IPS-20b (cell line): ENCODE measurements at regions not wholly inside any gene's neighbourhood (a gene's known extent, or its start where the extent isn't known, plus 50 kb on each side); places are given as distances from the start of the nearest gene placed in this dataset.

Source experiments
- H3K27ac ChIP-seq: one replicate; pipeline ENCODE4 v1.5.1; 2013; ENCODE audit warnings: low read length
- H3K27me3 ChIP-seq: 2 replicates; pipeline ENCODE4 v1.6.1; 2013; ENCODE audit warnings: mild to moderate bottlenecking, low read length, inconsistent platforms; ENCODE audit not compliant: insufficient read depth
- H3K36me3 ChIP-seq: 2 replicates; pipeline ENCODE4 v1.6.1; 2013; ENCODE audit warnings: low read depth, mild to moderate bottlenecking, inconsistent platforms, low read length, moderate library complexity; ENCODE audit not compliant: insufficient read depth
- H3K4me1 ChIP-seq: 2 replicates; pipeline ENCODE4 v1.6.1; 2013; ENCODE audit warnings: mild to moderate bottlenecking, control low read depth, inconsistent platforms, low read length, moderate library complexity; ENCODE audit not compliant: insufficient read depth
- H3K4me3 ChIP-seq: 2 replicates; pipeline ENCODE4 v1.5.1; 2013; ENCODE audit warnings: mild to moderate bottlenecking, low read length, inconsistent platforms
- H3K9ac ChIP-seq: 2 replicates; pipeline ENCODE4 v1.6.1; 2013; ENCODE audit warnings: low read depth, mild to moderate bottlenecking, inconsistent platforms, low read length, moderate library complexity
- H3K9me3 ChIP-seq: 2 replicates; pipeline ENCODE4 v1.6.1; 2013; ENCODE audit warnings: mild to moderate bottlenecking, low read depth, low read length, inconsistent platforms; ENCODE audit not compliant: insufficient read depth

DNA sequence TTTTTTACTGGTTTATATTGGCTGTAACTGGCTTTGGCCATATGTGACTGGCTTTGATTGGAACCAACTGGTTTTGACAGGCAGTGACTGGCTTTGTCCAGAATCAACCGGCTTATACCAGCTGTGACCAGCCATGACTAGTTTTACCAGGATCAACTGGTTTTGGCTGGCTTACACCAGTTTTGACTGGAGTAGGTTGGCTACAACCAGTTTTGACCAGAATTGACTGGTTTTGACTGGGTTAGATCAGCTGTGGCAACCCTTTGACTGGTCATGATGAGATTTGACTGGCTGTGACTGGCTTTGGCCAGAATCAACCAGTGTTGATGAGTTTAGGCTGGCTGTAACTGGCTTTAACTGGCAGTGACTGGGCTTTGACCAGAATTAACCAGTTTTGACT lies 169.2 kb upstream of the AMOT start:
- H3K9ac ChIP-seq, result no peak overlapping the region
- H3K4me3 ChIP-seq, result no peak overlapping the region
- no peaks in the 10 kb centered on the region for H3K36me3 ChIP-seq
- H3K4me1 ChIP-seq, result no peaks in the 10 kb centered on the region
- no peaks in the 10 kb centered on the region for H3K27me3 ChIP-seq
- no peak overlapping the region for H3K27ac ChIP-seq
- H3K9me3 ChIP-seq, result no peaks in the 10 kb centered on the region

DNA sequence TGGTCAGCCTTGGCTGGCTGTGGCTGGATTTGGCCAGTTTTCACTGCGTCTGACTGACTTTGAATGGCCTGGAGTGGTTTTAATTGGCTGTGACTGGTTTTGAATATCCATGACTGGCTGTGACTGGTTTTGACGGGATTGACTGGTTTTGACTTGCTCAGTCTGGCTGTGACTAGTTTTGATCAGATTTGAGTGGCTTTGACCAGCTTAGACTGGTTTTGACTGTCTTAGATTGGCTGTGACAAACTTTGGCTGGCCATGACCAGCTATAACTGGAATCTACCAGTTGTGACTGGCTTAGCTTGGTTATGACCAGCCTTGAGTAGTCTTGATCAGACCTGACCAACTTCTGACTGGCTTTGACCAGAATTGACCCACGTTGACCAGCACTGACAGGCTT lies 168.4 kb upstream of the AMOT start:
- Histone ChIP-seq H3K4me1 (no peaks in the 10 kb centered on the region), H3K36me3 (no peaks in the 10 kb centered on the region), H3K9me3 (no peaks in the 10 kb centered on the region), H3K9ac (no peak overlapping the region), H3K4me3 (no peak overlapping the region), H3K27me3 (no peaks in the 10 kb centered on the region), H3K27ac (no peak overlapping the region)

DNA sequence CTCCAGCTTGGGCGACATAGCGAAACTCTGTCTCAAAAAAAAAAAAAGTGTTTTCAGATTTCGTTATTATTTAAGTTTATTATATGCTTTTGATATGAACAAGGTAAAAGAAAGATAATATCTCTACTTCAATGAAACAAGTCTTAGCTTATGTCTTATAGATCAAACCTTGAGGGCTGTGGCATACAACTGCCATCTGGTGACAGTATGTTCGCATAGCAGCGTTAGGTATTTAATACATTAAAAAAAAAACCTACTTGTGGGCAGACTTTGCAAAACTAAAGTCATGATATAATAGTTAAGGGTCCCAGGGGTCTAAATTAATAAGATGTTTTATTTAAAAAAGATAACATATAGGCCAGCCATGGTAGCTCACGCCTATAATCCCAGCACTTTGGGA lies 161.2 kb upstream of the AMOT start:
- Histone ChIP-seq H3K4me1 (no peaks in the 10 kb centered on the region), H3K27me3 (no peaks in the 10 kb centered on the region), H3K36me3 (no peaks in the 10 kb centered on the region), H3K9me3 (no peaks in the 10 kb centered on the region), H3K27ac (no peak overlapping the region), H3K9ac (no peak overlapping the region), H3K4me3 (no peak overlapping the region)

DNA sequence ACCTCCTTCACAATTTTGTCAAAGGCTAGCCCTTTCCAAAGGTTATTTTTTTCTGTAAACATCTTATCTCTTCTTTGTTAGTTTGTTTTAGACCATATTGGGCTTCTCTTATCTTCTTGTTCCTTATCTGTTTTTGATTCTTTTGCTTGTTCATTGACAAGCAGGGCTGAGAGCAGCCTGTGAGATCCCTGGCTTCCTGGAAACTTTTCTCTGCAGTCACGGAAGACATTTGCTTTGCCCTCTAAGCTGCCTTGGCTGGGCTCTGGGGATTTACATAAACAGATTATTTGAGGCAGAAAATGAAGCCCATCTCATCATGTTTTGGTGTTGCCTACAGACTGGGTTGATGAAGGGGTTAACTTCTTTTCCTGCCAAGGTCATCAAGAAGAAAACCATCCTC lies 157.4 kb upstream of the AMOT start:
- H3K9ac ChIP-seq, result no peak overlapping the region
- H3K27me3 ChIP-seq, result no peaks in the 10 kb centered on the region
- no peak overlapping the region for H3K27ac ChIP-seq
- H3K4me3 ChIP-seq, result no peak overlapping the region
- H3K4me1 ChIP-seq, result no peaks in the 10 kb centered on the region
- H3K36me3 ChIP-seq, result no peaks in the 10 kb centered on the region
- no peaks in the 10 kb centered on the region for H3K9me3 ChIP-seq

DNA sequence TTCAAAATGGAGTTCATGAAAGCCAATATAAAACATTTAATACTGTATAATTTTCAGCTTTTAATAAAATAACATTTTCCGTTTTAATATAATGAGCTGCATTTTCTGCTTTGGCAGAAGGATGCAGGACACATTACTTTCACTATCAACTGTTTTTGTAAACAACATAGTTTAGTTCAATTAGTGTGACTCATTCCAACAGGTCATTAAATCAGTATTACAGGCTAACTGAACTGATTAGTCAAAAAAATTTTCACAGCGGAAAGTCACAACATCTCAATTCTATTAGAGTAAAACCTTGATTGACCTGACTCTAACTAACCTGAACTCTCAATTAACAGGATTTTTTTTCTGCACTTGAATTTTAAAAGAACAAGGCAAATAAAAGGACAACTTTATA lies 151.2 kb upstream of the AMOT start:
- no peaks in the 10 kb centered on the region for H3K27me3 ChIP-seq
- no peaks in the 10 kb centered on the region for H3K4me1 ChIP-seq

DNA sequence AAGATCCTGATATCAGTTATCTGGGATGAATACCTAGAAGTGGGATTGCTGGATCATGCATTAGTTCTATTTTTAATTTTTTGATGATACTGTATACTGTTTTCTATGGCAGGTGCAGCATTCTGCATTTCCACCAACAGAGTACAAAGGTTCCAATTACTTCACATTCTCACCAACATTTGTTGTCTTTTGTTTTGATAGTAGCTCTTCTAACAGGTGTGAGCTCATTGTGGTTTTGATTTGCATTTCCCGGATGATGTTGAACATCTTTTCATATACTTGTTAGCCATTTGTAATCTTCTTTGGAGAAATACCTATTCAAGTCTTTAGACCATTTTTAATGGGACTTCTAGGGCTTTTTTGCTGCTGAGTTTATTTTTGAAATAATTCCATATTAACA lies 139.2 kb upstream of the AMOT start:
- Histone ChIP-seq H3K27me3 (no peaks in the 10 kb centered on the region), H3K27ac (no peak overlapping the region), H3K9ac (no peak overlapping the region), H3K36me3 (no peaks in the 10 kb centered on the region), H3K9me3 (no peaks in the 10 kb centered on the region), H3K4me3 (no peak overlapping the region), H3K4me1 (no peaks in the 10 kb centered on the region)

More for the DNA sequence above, 151.2 kb upstream of the AMOT start:
- no peak overlapping the region for H3K4me3 ChIP-seq
- no peaks in the 10 kb centered on the region for H3K9me3 ChIP-seq
- no peak overlapping the region for H3K9ac ChIP-seq
- H3K27ac ChIP-seq, result no peak overlapping the region
- H3K36me3 ChIP-seq, result no peaks in the 10 kb centered on the region

GRCh38 chrX:112968351-112969133 lies 127.9 kb upstream of the AMOT start:
- no peak overlapping the region for H3K27ac ChIP-seq
- no peaks in the 10 kb centered on the region for H3K4me1 ChIP-seq
- no peaks in the 10 kb centered on the region for H3K36me3 ChIP-seq
- no peaks in the 10 kb centered on the region for H3K9me3 ChIP-seq
- no peaks in the 10 kb centered on the region for H3K27me3 ChIP-seq
- H3K4me3 ChIP-seq, result no peak overlapping the region
- no peak overlapping the region for H3K9ac ChIP-seq

GRCh38 chrX:112967903-112968302 lies 127.3 kb upstream of the AMOT start:
- no peaks in the 10 kb centered on the region for H3K27me3 ChIP-seq
- no peak overlapping the region for H3K9ac ChIP-seq
- no peaks in the 10 kb centered on the region for H3K4me1 ChIP-seq
- no peaks in the 10 kb centered on the region for H3K9me3 ChIP-seq
- no peak overlapping the region for H3K27ac ChIP-seq
- H3K4me3 ChIP-seq, result no peak overlapping the region
- H3K36me3 ChIP-seq, result no peaks in the 10 kb centered on the region

GRCh38 chrX:112967341-112967740 lies 126.7 kb upstream of the AMOT start:
- Histone ChIP-seq H3K4me3 (no peak overlapping the region), H3K4me1 (no peaks in the 10 kb centered on the region), H3K27me3 (no peaks in the 10 kb centered on the region), H3K36me3 (no peaks in the 10 kb centered on the region), H3K9ac (no peak overlapping the region), H3K27ac (no peak overlapping the region), H3K9me3 (no peaks in the 10 kb centered on the region)

GRCh38 chrX:112961981-112962380 lies 121.3 kb upstream of the AMOT start:
- Histone ChIP-seq H3K4me3 (no peak overlapping the region), H3K9ac (no peak overlapping the region), H3K4me1 (no peaks in the 10 kb centered on the region), H3K27ac (no peak overlapping the region), H3K9me3 (no peaks in the 10 kb centered on the region), H3K27me3 (no peaks in the 10 kb centered on the region), H3K36me3 (no peaks in the 10 kb centered on the region)

DNA sequence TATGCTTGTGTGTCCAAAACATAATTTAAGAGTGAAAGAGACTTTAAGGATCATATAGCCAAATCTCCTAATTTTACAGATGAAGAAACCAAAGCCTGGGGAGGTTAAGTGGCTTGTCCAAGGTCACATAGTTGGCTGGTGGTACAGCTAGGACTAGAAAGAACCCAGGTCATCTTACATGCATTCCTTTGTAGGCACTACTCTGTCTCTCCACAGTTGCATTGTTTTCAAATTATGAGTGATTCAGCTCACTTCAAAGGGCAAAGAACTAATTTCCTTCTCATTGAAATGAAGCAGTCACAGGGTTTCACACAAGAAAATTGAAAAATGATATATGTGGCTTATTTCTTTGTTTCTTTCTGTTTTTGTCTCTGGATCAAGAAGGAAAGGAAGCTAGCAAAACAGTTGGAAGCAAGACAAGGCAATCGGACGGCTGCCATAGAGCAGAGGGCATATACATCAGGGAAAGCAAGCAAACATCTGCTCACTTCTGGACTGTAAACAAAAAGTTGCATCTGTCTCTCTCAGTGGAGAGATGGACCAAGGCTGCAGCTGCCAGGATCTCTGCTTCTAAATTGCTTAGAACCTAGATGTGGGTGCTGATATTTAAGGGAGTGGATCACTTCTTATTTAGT lies 107.5 kb upstream of the AMOT start:
- Histone ChIP-seq H3K27me3 (no peaks in the 10 kb centered on the region), H3K9ac (no peak overlapping the region), H3K9me3 (no peaks in the 10 kb centered on the region), H3K36me3 (no peaks in the 10 kb centered on the region), H3K4me1 (no peaks in the 10 kb centered on the region), H3K4me3 (no peak overlapping the region), H3K27ac (no peak overlapping the region)

GRCh38 chrX:112946227-112946626 lies 105.6 kb upstream of the AMOT start:
- no peaks in the 10 kb centered on the region for H3K36me3 ChIP-seq
- H3K4me3 ChIP-seq, result no peak overlapping the region
- H3K9me3 ChIP-seq, result no peaks in the 10 kb centered on the region
- no peaks in the 10 kb centered on the region for H3K4me1 ChIP-seq
- H3K9ac ChIP-seq, result no peak overlapping the region
- H3K27me3 ChIP-seq, result no peaks in the 10 kb centered on the region
- H3K27ac ChIP-seq, result no peak overlapping the region
